DND-41 (cell line): ENCODE measurements at regions not wholly inside any gene's neighbourhood (a gene's known extent, or its start where the extent isn't known, plus 50 kb on each side); places are given as distances from the start of the nearest gene placed in this dataset.

Experiments
- ATAC-seq: fragments of 200-7000 bp; cut with Tn5 transposase; 3 replicates; pipeline ENCODE4 v1.9.1; 2021; ENCODE audit warnings: low read depth; ENCODE audit not compliant: insufficient read depth
- DNase-seq: peaks from one replicate; pipeline ENCODE4 v3.0.0-alpha.2; 2020
- H2AFZ ChIP-seq: 2 replicates; pipeline ENCODE4 v1.6.0; 2012; ENCODE audit warnings: low read depth, low read length
- H3K27ac ChIP-seq: 2 replicates; pipeline ENCODE4 v1.5.1; 2012; ENCODE audit warnings: low read length, inconsistent platforms
- H3K27me3 ChIP-seq: fragments of 200-600 bp; sonication (generic); 2 replicates; pipeline ENCODE4 v1.6.0; 2012; ENCODE audit warnings: low read length, mild to moderate bottlenecking, inconsistent platforms; ENCODE audit not compliant: insufficient read depth, poor library complexity
- H3K36me3 ChIP-seq: 2 replicates; pipeline ENCODE4 v1.5.1; 2012; ENCODE audit warnings: low read length, inconsistent platforms; ENCODE audit not compliant: insufficient read depth
- H3K4me1 ChIP-seq: 2 replicates; pipeline ENCODE4 v1.5.1; 2012; ENCODE audit warnings: mild to moderate bottlenecking, low read length; ENCODE audit not compliant: insufficient read depth
- H3K4me2 ChIP-seq: 2 replicates; pipeline ENCODE4 v1.6.0; 2012; ENCODE audit warnings: mild to moderate bottlenecking, moderate library complexity, low read length, inconsistent platforms; ENCODE audit not compliant: insufficient read depth
- H3K4me3 ChIP-seq, 2 experiments: fragments of 200-600 bp in 1 of 2; shearing (Covaris generic) in 1 of 2; 2 replicates each; pipeline ENCODE4 v1.5.1; 2012 to 2016; ENCODE audit warnings: inconsistent platforms in 2 of 2, low read length in 2 of 2, mild to moderate bottlenecking in 2 of 2, low read depth in 1 of 2, moderate library complexity in 1 of 2
- H3K79me2 ChIP-seq: 2 replicates; pipeline ENCODE4 v1.6.0; 2012; ENCODE audit warnings: low read length, inconsistent platforms; ENCODE audit not compliant: insufficient read depth
- H3K9ac ChIP-seq: 2 replicates; pipeline ENCODE4 v1.6.0; 2012; ENCODE audit warnings: low read depth, mild to moderate bottlenecking, inconsistent platforms, low read length, moderate library complexity
- H3K9me3 ChIP-seq: 2 replicates; pipeline ENCODE4 v1.5.1; 2012; ENCODE audit warnings: low read length, moderate library complexity, mild to moderate bottlenecking, inconsistent platforms; ENCODE audit not compliant: insufficient read depth, severe bottlenecking
- H4K20me1 ChIP-seq: 2 replicates; pipeline ENCODE4 v1.6.0; 2012; ENCODE audit warnings: low read length; ENCODE audit not compliant: insufficient read depth
- EZH2 ChIP-seq: IDR thresholded peaks from 3 replicates; pipeline ENCODE4 v1.6.1; 2012; ENCODE audit warnings: borderline replicate concordance, low read depth, mild to moderate bottlenecking, moderate library complexity, low read length, inconsistent platforms; ENCODE audit not compliant: severe bottlenecking
- TF ChIP-seq, protein P1 (sequence below): IDR thresholded peaks from 2 replicates; pipeline ENCODE4 v1.5.1; 2012; ENCODE audit warnings: borderline replicate concordance, low read length, moderate library complexity, mild to moderate bottlenecking; ENCODE audit not compliant: poor library complexity, severe bottlenecking; ENCODE audit errors: extremely low read depth

DNA sequence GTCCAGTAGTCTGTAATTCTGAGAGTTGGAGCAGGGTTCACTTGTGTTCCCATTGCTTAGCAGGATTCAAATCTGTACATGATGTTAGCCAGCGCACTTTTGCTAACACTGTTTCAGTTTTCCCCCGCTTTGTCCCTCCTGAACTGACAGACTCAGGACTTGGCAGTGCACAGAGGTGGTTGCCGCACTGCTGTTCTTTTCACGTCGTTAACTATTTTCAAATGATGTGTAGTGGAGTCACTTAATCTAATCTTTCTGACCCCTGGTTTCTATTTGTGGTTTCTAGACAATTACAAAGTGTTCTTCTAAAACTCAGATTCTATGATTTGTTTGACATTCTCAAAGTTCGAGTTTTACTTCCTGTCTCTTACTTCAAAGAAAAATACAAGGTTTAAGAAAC lies 234.5 kb downstream of the RBM43 start:
- no peaks in the 10 kb centered on the region for H3K9me3 ChIP-seq
- peak overlapping the region; percentile 51; the same call in 1 of the 2 replicates for H2AFZ ChIP-seq
- H3K36me3 ChIP-seq = no peaks in the 10 kb centered on the region
- no peak; the same call in 2 of the 3 replicates for ATAC-seq
- no peak overlapping the region for H3K4me2 ChIP-seq
- no peak overlapping the region for H3K9ac ChIP-seq
- H3K4me3 ChIP-seq = no peak overlapping the region
- H3K27ac ChIP-seq = no peak overlapping the region
- H3K79me2 ChIP-seq = no peaks in the 10 kb centered on the region
- peaks cover 22% of the 10 kb centered on the region for H3K4me1 ChIP-seq
- TF ChIP-seq EZH2 = no peak
- TF ChIP-seq, protein P1, sequence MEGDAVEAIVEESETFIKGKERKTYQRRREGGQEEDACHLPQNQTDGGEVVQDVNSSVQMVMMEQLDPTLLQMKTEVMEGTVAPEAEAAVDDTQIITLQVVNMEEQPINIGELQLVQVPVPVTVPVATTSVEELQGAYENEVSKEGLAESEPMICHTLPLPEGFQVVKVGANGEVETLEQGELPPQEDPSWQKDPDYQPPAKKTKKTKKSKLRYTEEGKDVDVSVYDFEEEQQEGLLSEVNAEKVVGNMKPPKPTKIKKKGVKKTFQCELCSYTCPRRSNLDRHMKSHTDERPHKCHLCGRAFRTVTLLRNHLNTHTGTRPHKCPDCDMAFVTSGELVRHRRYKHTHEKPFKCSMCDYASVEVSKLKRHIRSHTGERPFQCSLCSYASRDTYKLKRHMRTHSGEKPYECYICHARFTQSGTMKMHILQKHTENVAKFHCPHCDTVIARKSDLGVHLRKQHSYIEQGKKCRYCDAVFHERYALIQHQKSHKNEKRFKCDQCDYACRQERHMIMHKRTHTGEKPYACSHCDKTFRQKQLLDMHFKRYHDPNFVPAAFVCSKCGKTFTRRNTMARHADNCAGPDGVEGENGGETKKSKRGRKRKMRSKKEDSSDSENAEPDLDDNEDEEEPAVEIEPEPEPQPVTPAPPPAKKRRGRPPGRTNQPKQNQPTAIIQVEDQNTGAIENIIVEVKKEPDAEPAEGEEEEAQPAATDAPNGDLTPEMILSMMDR = no peak
- no peaks in the 10 kb centered on the region for H3K27me3 ChIP-seq
- no peaks in the 10 kb centered on the region for H4K20me1 ChIP-seq
- no peak for DNase-seq

DNA sequence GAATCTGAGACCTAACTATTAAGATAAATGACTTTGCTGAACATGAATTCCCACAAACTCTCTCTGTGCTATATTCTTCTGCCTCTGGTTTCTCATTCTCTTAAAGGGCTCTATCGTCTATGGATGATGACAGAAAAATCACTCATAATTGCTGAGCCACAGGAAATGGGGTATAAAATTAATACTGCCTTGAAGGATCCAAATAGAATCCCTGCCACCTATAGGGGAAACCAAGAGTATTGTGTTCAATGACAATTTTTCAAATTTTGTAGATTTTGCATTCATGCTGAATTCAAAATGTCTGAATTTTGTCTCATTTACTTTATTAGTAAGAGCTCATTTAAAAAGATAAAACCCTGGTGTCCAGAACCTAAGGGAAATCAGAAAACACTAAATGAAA lies 235.8 kb downstream of the RBM43 start:
- no peak for ATAC-seq

DNA sequence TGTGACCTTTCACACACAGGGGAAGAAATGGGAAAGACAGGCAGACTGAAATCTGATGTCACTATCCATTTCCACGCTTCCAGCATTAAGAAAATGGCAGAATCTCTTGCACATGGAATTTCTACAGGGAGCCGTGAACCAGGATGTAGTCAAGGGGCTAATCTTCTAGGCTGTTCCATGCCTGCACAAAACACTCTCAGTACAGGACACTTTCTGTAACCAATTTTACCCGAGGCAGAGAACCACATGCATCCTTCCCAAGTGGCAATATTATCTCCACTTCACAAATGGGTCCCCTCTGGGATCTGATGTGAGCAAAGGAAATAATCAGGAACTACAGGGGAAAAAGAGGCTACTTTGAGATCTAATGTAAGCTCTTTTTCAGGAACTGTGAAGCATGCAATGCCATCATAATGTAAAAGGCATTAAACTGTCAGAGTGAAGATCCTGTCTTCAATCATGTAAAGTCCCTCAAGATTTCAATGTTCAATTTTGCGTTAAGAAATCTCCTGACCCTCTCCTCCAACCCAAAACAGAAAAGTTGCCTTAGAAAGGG lies 236.9 kb downstream of the RBM43 start:
- no peaks in the 10 kb centered on the region for H3K9me3 ChIP-seq
- no peak overlapping the region for H3K4me3 ChIP-seq
- DNase-seq (no peak), ATAC-seq (no peak)
- H3K27me3 ChIP-seq = no peaks in the 10 kb centered on the region
- no peaks in the 10 kb centered on the region for H4K20me1 ChIP-seq
- no peaks in the 10 kb centered on the region for H3K79me2 ChIP-seq
- H3K36me3 ChIP-seq = no peaks in the 10 kb centered on the region
- no peak overlapping the region for H2AFZ ChIP-seq
- no peak for TF ChIP-seq EZH2
- TF ChIP-seq, protein P1 = no peak
- H3K4me1 ChIP-seq = peaks cover 17% of the 10 kb centered on the region
- H3K27ac ChIP-seq = no peak overlapping the region
- H3K9ac ChIP-seq = no peak overlapping the region
- no peak overlapping the region for H3K4me2 ChIP-seq

More for the DNA sequence above, 235.8 kb downstream of the RBM43 start:
- Histone ChIP-seq H3K36me3 (no peaks in the 10 kb centered on the region), H3K4me3 (no peak overlapping the region), H3K27ac (no peak overlapping the region), H2AFZ (no peak overlapping the region), H3K4me1 (peaks cover 22% of the 10 kb centered on the region), H3K27me3 (no peaks in the 10 kb centered on the region), H3K9ac (no peak overlapping the region), H4K20me1 (no peaks in the 10 kb centered on the region), H3K4me2 (no peak overlapping the region), H3K9me3 (no peaks in the 10 kb centered on the region), H3K79me2 (no peaks in the 10 kb centered on the region)
- TF ChIP-seq, protein P1 = no peak
- TF ChIP-seq EZH2 = no peak
- DNase-seq = no peak

DNA sequence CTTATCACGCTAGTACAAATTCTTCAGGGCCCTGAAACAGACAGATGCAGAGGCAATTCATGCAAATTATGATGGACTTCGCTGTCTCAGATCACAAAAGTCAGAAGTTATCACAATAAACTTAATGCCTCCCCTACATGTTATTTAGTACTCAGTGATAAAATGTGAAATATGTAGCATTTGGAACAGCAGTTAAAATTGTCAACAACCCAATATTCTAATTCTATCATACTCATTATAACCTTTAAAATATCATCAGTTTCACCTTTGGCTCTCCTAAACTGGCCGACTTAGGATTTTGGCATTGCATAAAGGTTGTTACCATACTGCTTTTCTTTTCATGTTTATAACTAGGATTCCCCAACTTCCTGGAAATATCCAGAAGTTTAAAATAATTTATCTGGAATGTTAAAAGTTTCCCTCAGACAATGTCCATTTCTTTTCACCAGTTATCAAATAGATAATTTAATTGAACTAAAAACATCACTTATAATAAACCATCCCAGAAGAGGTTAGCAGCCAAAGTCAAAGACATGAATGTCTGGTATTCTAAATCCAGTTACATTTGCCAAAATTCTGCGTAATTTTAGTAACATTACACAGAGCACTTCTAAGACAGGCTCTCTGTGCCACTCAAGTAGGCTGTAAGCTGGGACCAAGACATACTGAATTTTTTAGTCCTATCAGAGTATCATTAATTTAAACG lies 239.8 kb downstream of the RBM43 start:
- no peak for TF ChIP-seq EZH2
- TF ChIP-seq, protein P1 = no peak
- H3K4me3 ChIP-seq = no peak overlapping the region
- ATAC-seq = no peak
- no peaks in the 10 kb centered on the region for H3K9me3 ChIP-seq
- no peaks in the 10 kb centered on the region for H3K27me3 ChIP-seq
- H3K9ac ChIP-seq = no peak overlapping the region
- no peak overlapping the region for H3K27ac ChIP-seq
- no peak overlapping the region for H2AFZ ChIP-seq
- 0 out of 2 replicates have a peak, but pooled peaks cover under 1% of the 10 kb centered on the region for H3K4me1 ChIP-seq
- H3K4me2 ChIP-seq = no peak overlapping the region
- H4K20me1 ChIP-seq = no peaks in the 10 kb centered on the region
- no peak for DNase-seq
- H3K36me3 ChIP-seq = no peaks in the 10 kb centered on the region
- H3K79me2 ChIP-seq = no peaks in the 10 kb centered on the region
